PC-3 (cell line): ENCODE measurements at regions not wholly inside any gene's neighbourhood (a gene's known extent, or its start where the extent isn't known, plus 50 kb on each side); places are given as distances from the start of the nearest gene placed in this dataset.

Experiments used
- ATAC-seq: fragments of 200-7000 bp; cut with Tn5 transposase; 2 replicates; pipeline ENCODE4 v1.9.1; 2020; ENCODE audit warnings: mild to moderate bottlenecking, moderate library complexity
- BruUV-seq: library from RNA; stranded (reverse); fragments of 400-500 nt; replicated peaks from 2 replicates; lab custom pipeline; 2021; lab: Mats Ljungman, UMichigan
- CTCF ChIA-PET: fragments of 300-600 bp; sonication (Branson Sonifier 250); formaldehyde crosslinking; loops from one replicate; lab custom pipeline; 2022; ENCODE audit warnings: antibody characterized with exemption; lab: Charles Lee
- POLR2A ChIA-PET: fragments of 300-600 bp; sonication (Branson Sonifier 250); formaldehyde crosslinking; loops from one replicate; lab custom pipeline; 2022; ENCODE audit warnings: antibody characterized with exemption; ENCODE audit not compliant: unreplicated experiment; lab: Charles Lee
- DNase-seq: peaks from one replicate; pipeline ENCODE4 v3.0.0-alpha.2; 2015
- H2AFZ ChIP-seq: fragments of 300-600 bp; sonication (generic); 2 replicates; pipeline ENCODE4 v1.6.0; 2016; ENCODE audit warnings: antibody characterized with exemption, low read length
- H3F3A ChIP-seq: fragments of 300-600 bp; sonication (generic); one replicate; pipeline ENCODE4 v1.6.0; 2017; ENCODE audit warnings: antibody characterized with exemption, low read length, control low read depth, mild to moderate bottlenecking; ENCODE audit not compliant: unreplicated experiment
- H3K27ac ChIP-seq: fragments of 300-600 bp; sonication (generic); 2 replicates; pipeline ENCODE4 v1.5.1; 2016; ENCODE audit warnings: mild to moderate bottlenecking, low read length
- H3K27me3 ChIP-seq: fragments of 300-600 bp; sonication (generic); 2 replicates; pipeline ENCODE4 v1.6.1; 2016; ENCODE audit warnings: low read length, mixed read lengths
- H3K36me3 ChIP-seq: fragments of 300-600 bp; sonication (generic); 2 replicates; pipeline ENCODE4 v1.6.1; 2016; ENCODE audit warnings: low read depth, mixed run types, low read length, mixed read lengths
- H3K4me1 ChIP-seq: fragments of 300-600 bp; sonication (generic); 2 replicates; pipeline ENCODE4 v1.5.1; 2016; ENCODE audit warnings: low read length; ENCODE audit not compliant: insufficient read depth
- H3K4me2 ChIP-seq: fragments of 300-600 bp; sonication (generic); 2 replicates; pipeline ENCODE4 v1.6.0; 2016; ENCODE audit warnings: low read length
- H3K4me3 ChIP-seq: fragments of 300-600 bp; sonication (generic); 2 replicates; pipeline ENCODE4 v1.5.1; 2016; ENCODE audit warnings: mild to moderate bottlenecking, low read length, mixed read lengths
- H3K79me2 ChIP-seq: fragments of 300-600 bp; sonication (generic); 2 replicates; pipeline ENCODE4 v1.6.1; 2017; ENCODE audit warnings: low read length, mixed read lengths
- H3K9ac ChIP-seq: fragments of 300-600 bp; sonication (generic); 2 replicates; pipeline ENCODE4 v1.6.0; 2016; ENCODE audit warnings: mild to moderate bottlenecking, low read length
- H3K9me2 ChIP-seq: fragments of 300-600 bp; sonication (generic); replicated peaks from 2 replicates; pipeline ENCODE4 v1.6.1; 2016; ENCODE audit warnings: mixed run types, low read length, mixed read lengths
- H3K9me3 ChIP-seq: fragments of 300-600 bp; sonication (generic); 2 replicates; pipeline ENCODE4 v1.6.1; 2016; ENCODE audit warnings: low read length, mixed read lengths
- H4K20me1 ChIP-seq: fragments of 300-600 bp; sonication (generic); 2 replicates; pipeline ENCODE4 v1.6.1; 2016; ENCODE audit warnings: low read length, mixed read lengths
- EZH2 ChIP-seq: fragments of 300-600 bp; sonication (generic); IDR thresholded peaks from one replicate; pipeline ENCODE4 v1.6.1; 2017; ENCODE audit warnings: antibody characterized with exemption, mild to moderate bottlenecking, low read length; ENCODE audit not compliant: unreplicated experiment
- EZH2phosphoT487 ChIP-seq: fragments of 300-600 bp; sonication (generic); IDR thresholded peaks from 2 replicates; pipeline ENCODE4 v1.6.1; 2018; ENCODE audit warnings: mild to moderate bottlenecking, antibody characterized with exemption, low read length, borderline replicate concordance
- intact Hi-C: fragments of 100-400 bp; cut with micrococcal nuclease; formaldehyde crosslinking; loops from 2 replicates; pipeline ENCODE4 v1.9.0; 2023
- TF ChIP-seq, protein P1 (sequence below): fragments of 300-600 bp; sonication (generic); conservative IDR thresholded peaks from 2 replicates; pipeline ENCODE4 v1.5.1; 2017; ENCODE audit warnings: antibody characterized with exemption, low read depth, mild to moderate bottlenecking, low read length

DNA sequence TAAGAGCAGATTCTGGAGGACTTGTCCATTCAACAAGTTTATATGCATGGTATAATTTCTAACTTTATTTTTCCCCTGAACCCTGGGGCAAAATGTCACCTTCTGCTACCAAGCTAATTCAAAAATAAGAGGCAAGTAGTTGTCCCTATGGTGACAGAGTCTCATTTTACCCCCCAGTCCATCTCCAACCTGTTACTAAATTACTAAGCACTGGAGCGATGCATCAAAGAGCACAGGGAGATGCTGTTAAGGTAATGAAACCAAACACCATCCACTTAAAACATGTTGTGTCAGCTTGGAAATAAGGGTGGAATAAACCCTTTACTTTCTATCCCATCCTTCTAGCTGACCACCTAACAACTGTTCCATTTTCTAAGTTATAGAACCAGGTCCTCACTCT is 417.4 kb upstream of the ATP11B start:
- no TSS peak for BruUV-seq
- CTCF ChIA-PET = no interaction called here
- ATAC-seq (no peak), DNase-seq (no peak)
- intact Hi-C loops = no loop called here
- H3K9me2 ChIP-seq = no peaks in the 10 kb centered on the region
- H3K4me3 ChIP-seq = no peak overlapping the region
- H3K36me3 ChIP-seq = no peaks in the 10 kb centered on the region
- H2AFZ ChIP-seq = no peak overlapping the region
- H3K9me3 ChIP-seq = no peaks in the 10 kb centered on the region
- H3K27me3 ChIP-seq = no peaks in the 10 kb centered on the region
- no peak overlapping the region for H3K4me2 ChIP-seq
- H3K4me1 ChIP-seq = peaks cover 8% of the 10 kb centered on the region
- no peak overlapping the region for H3K27ac ChIP-seq
- POLR2A ChIA-PET = no interaction called here
- H3K9ac ChIP-seq = no peak overlapping the region
- no peaks in the 10 kb centered on the region for H3F3A ChIP-seq
- H3K79me2 ChIP-seq = no peaks in the 10 kb centered on the region
- no peaks in the 10 kb centered on the region for H4K20me1 ChIP-seq
- no peak for TF ChIP-seq EZH2
- TF ChIP-seq, protein P1, sequence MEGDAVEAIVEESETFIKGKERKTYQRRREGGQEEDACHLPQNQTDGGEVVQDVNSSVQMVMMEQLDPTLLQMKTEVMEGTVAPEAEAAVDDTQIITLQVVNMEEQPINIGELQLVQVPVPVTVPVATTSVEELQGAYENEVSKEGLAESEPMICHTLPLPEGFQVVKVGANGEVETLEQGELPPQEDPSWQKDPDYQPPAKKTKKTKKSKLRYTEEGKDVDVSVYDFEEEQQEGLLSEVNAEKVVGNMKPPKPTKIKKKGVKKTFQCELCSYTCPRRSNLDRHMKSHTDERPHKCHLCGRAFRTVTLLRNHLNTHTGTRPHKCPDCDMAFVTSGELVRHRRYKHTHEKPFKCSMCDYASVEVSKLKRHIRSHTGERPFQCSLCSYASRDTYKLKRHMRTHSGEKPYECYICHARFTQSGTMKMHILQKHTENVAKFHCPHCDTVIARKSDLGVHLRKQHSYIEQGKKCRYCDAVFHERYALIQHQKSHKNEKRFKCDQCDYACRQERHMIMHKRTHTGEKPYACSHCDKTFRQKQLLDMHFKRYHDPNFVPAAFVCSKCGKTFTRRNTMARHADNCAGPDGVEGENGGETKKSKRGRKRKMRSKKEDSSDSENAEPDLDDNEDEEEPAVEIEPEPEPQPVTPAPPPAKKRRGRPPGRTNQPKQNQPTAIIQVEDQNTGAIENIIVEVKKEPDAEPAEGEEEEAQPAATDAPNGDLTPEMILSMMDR = no peak
- no peak for TF ChIP-seq EZH2phosphoT487

- Histone ChIP-seq H4K20me1 (no peaks in the 10 kb centered on the region), H3K4me3 (no peak overlapping the region), H3F3A (no peaks in the 10 kb centered on the region), H2AFZ (no peak overlapping the region), H3K36me3 (no peaks in the 10 kb centered on the region), H3K9ac (no peak overlapping the region), H3K79me2 (no peaks in the 10 kb centered on the region), H3K4me2 (no peak overlapping the region), H3K9me2 (no peaks in the 10 kb centered on the region), H3K27ac (no peak overlapping the region), H3K27me3 (no peaks in the 10 kb centered on the region), H3K9me3 (no peaks in the 10 kb centered on the region), H3K4me1 (no peaks in the 10 kb centered on the region)
- BruUV-seq = no TSS peak
- intact Hi-C loops = no loop called here
- ChIA-PET POLR2A (no interaction called here), CTCF (no interaction called here)
- no peak for ATAC-seq
- DNase-seq = no peak
- TF ChIP-seq EZH2 = no peak
- TF ChIP-seq, protein P1 = no peak
- no peak for TF ChIP-seq EZH2phosphoT487
Measured at GRCh38 chr3:182382112-182382857, 411.0 kb upstream of the ATP11B start.

GRCh38 chr3:182384221-182384620 is 409.1 kb upstream of the ATP11B start:
- CTCF ChIA-PET = no interaction called here
- ATAC-seq = no peak
- no peaks in the 10 kb centered on the region for H4K20me1 ChIP-seq

More at GRCh38 chr3:182384221-182384620, 409.1 kb upstream of the ATP11B start:
- POLR2A ChIA-PET = no interaction called here
- no peak overlapping the region for H3K9ac ChIP-seq
- H3K4me1 ChIP-seq = peaks cover 12% of the 10 kb centered on the region
- H3F3A ChIP-seq = peaks cover 4% of the 10 kb centered on the region
- no peaks in the 10 kb centered on the region for H3K36me3 ChIP-seq
- no peaks in the 10 kb centered on the region for H3K79me2 ChIP-seq
- no peak overlapping the region for H3K27ac ChIP-seq
- H3K9me2 ChIP-seq = no peaks in the 10 kb centered on the region
- no peaks in the 10 kb centered on the region for H3K27me3 ChIP-seq
- TF ChIP-seq, protein P1 = no peak
- TF ChIP-seq EZH2phosphoT487 (no peak), EZH2 (no peak)
- no peak for DNase-seq
- no peak overlapping the region for H2AFZ ChIP-seq
- no peaks in the 10 kb centered on the region for H3K9me3 ChIP-seq
- no peak overlapping the region for H3K4me3 ChIP-seq
- intact Hi-C loops = no loop called here
- no TSS peak for BruUV-seq
- H3K4me2 ChIP-seq = no peak overlapping the region
